Common myeloid progenitor, CD34-positive (primary cell): ENCODE measurements at regions not wholly inside any gene's neighbourhood (a gene's known extent, or its start where the extent isn't known, plus 50 kb on each side); places are given as distances from the start of the nearest gene placed in this dataset.

Source experiments
- CTCF ChIA-PET: fragments of 350-600 bp; sonication (Branson Sonifier 250); formaldehyde crosslinking; loops from one replicate; lab custom pipeline; 2021; ENCODE audit warnings: antibody characterized with exemption; lab: Charles Lee
- POLR2A ChIA-PET: fragments of 350-600 bp; sonication (Branson Sonifier 250); formaldehyde crosslinking; loops from one replicate; lab custom pipeline; 2021; ENCODE audit warnings: antibody characterized with exemption; lab: Charles Lee
- DNase-seq, 3 donors: peaks; one replicate each; pipeline versions ENCODE4 v3.0.0 to v3.0.0-alpha.2; 2013
- H3K27ac ChIP-seq, 2 experiments: 1 replicate in 1 of 2; 2 replicates in 1 of 2; pipeline ENCODE4 v1.7.0; 2013; ENCODE audit warnings: inconsistent platforms in 2 of 2, low read length in 2 of 2, mild to moderate bottlenecking in 2 of 2, low read depth in 1 of 2, moderate library complexity in 1 of 2; ENCODE audit not compliant: severe bottlenecking in 2 of 2, insufficient read depth in 1 of 2, poor library complexity in 1 of 2
- H3K27me3 ChIP-seq, 5 experiments: replicated peaks in 2 of 5; 1 replicate in 3 of 5; 2 replicates in 2 of 5; pipeline versions ENCODE4 v1.6.1 to v1.7.0; 2013; ENCODE audit warnings: low read length in 4 of 5, mild to moderate bottlenecking in 2 of 5, moderate library complexity in 2 of 5, inconsistent platforms in 1 of 5; ENCODE audit not compliant: insufficient read depth in 5 of 5, control insufficient read depth in 4 of 5
- H3K36me3 ChIP-seq, 4 experiments: 1 replicate in 2 of 4; 2 replicates in 2 of 4; pipeline versions ENCODE4 v1.6.1 to v1.7.0; 2013; ENCODE audit warnings: low read length in 3 of 4, control low read depth in 1 of 4, mild to moderate bottlenecking in 1 of 4; ENCODE audit not compliant: control insufficient read depth in 4 of 4, insufficient read depth in 4 of 4
- H3K4me1 ChIP-seq, 4 experiments: 1 replicate in 3 of 4; 2 replicates in 1 of 4; pipeline versions ENCODE4 v1.6.1 to v1.7.1; 2013; ENCODE audit warnings: low read length in 3 of 4, mild to moderate bottlenecking in 3 of 4, control low read depth in 1 of 4, inconsistent platforms in 1 of 4, moderate library complexity in 1 of 4; ENCODE audit not compliant: control insufficient read depth in 4 of 4, insufficient read depth in 4 of 4; ENCODE audit errors: control extremely low read depth in 1 of 4
- H3K4me3 ChIP-seq, 7 experiments: 1 replicate in 4 of 7; 2 replicates in 3 of 7; pipeline versions ENCODE4 v1.5.1 to v1.7.0; 2013; ENCODE audit warnings: mild to moderate bottlenecking in 7 of 7, low read length in 6 of 7, moderate library complexity in 6 of 7, inconsistent platforms in 2 of 7, low read depth in 2 of 7, control low read depth in 1 of 7; ENCODE audit not compliant: insufficient read depth in 4 of 7, control insufficient read depth in 1 of 7; ENCODE audit errors: extremely low read depth in 1 of 7
- H3K9me3 ChIP-seq, 5 experiments: 1 replicate in 4 of 5; 2 replicates in 1 of 5; pipeline versions ENCODE4 v1.6.1 to v1.7.1; 2013; ENCODE audit warnings: low read length in 4 of 5, mild to moderate bottlenecking in 2 of 5, inconsistent platforms in 1 of 5, low read depth in 1 of 5, moderate library complexity in 1 of 5; ENCODE audit not compliant: control insufficient read depth in 4 of 5, insufficient read depth in 2 of 5; ENCODE audit errors: control extremely low read depth in 1 of 5
- WGBS: methylation state at CpG from one replicate; pipeline ENCODE4 v1.1.5; 2013; ENCODE audit not compliant: insufficient coverage; 5-methylcytosine and 5-hydroxymethylcytosine counted together

DNA sequence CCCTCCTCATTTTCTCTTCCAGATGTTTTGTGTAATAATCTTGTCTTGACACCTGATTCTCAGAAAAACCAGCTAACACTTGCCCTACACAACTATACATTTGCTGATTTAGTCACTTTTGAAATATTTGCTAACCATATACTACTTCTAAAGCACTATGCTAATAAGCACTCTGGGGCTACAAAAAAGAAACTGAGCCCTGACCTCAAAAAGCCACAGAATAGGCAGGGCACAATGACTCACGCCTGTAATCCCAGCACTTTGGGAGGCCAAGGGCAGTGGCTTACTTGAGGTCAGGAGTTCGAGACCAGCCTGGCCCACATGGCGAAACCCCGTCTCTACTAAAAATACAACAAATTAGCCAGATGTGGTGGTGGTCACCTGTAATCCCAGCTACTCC, 266.0 kb downstream of the RAD51AP2 start:
- 99% methylated on average over 4 of the region's 4 CpGs for WGBS
- H3K27ac ChIP-seq: no peak overlapping the region
- no peaks in the 10 kb centered on the region for H3K36me3 ChIP-seq
- H3K4me1 ChIP-seq: no peaks in the 10 kb centered on the region
- DNase-seq: no peak
- no peaks in the 10 kb centered on the region for H3K9me3 ChIP-seq
- CTCF ChIA-PET: no interaction called here
- no peak overlapping the region for H3K4me3 ChIP-seq
- H3K27me3 ChIP-seq: no peaks in the 10 kb centered on the region
- POLR2A ChIA-PET: interaction anchor here (0.6 kb wide), 1 partner anchor 22 kb away, joined by 3 read pairs; no protein-coding TSS in a partner anchor

DNA sequence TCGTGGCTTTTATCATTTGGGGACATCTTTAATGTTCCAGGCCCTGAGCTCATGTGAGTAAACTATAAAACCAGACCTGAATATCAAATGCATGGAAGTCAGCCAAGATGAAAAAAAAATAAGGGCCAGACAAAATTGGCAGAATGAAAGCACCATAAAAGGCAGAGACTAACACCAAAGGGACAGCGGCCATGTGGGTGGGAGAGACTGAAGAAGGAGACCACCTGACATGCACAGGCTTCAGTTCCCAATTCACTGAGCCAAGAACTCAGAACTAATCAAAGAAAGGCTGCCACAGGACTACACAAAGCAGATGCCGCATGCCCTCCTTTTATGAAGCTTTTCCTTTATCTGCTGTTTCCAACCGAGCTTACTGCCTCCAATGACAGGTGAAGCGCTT, 267.1 kb downstream of the RAD51AP2 start:
- H3K4me3 ChIP-seq: no peak overlapping the region
- no peak overlapping the region for H3K27ac ChIP-seq
- H3K4me1 ChIP-seq: no peaks in the 10 kb centered on the region
- no peaks in the 10 kb centered on the region for H3K9me3 ChIP-seq
- no peak for DNase-seq
- 93% methylated on average over 5 of the region's 5 CpGs for WGBS
- ChIA-PET POLR2A (no interaction called here), CTCF (no interaction called here)
- no peaks in the 10 kb centered on the region for H3K27me3 ChIP-seq
- H3K36me3 ChIP-seq: no peaks in the 10 kb centered on the region

DNA sequence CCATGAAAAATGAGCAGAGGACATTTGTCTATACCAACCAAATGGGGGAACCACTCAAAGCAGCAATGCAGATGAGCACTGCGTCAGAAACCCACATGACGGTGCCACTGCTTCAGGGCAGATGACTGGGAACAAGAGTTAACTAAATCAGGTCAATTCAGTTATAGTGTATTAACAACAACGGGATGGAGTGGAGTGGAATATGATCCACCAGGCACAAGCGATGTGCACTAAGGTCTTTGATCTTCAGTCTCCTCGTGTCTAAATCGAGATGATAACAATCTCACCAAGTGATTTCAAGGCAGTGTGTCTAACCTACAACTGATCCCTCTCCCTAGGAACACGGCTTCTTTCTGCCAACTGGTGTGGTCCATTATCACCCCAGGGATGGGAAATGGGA, 269.0 kb downstream of the RAD51AP2 start:
- H3K27me3 ChIP-seq: no peaks in the 10 kb centered on the region
- H3K9me3 ChIP-seq: no peaks in the 10 kb centered on the region
- H3K4me1 ChIP-seq: no peaks in the 10 kb centered on the region
- ChIA-PET POLR2A (no interaction called here), CTCF (no interaction called here)
- no peaks in the 10 kb centered on the region for H3K36me3 ChIP-seq
- no peak overlapping the region for H3K27ac ChIP-seq
- no peak overlapping the region for H3K4me3 ChIP-seq
- no peak for DNase-seq
- WGBS: 96% methylated on average over 7 of the region's 7 CpGs

DNA sequence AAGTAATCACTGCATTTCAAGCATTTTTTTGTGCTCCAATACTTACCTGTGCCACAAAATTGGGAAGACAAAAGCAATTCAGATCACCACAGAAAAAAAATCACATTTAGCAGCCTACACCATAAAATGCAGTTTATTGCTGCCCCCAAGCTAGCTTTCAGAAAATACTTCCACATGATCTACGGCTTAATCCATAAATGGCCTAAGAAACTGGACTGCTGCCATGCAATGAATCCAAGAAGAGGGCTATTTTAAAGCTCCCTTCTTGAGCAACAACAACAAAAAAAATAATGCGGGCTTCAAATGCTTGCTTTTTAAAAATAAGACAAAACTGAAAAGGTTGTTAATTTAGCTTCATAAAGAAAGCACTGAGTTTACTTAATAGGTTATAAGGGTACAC, 272.3 kb downstream of the RAD51AP2 start:
- H3K36me3 ChIP-seq: no peaks in the 10 kb centered on the region
- POLR2A ChIA-PET: interaction anchor here (0.6 kb wide), 1 partner anchor 532 kb away, joined by 3 read pairs; no protein-coding TSS in a partner anchor
- H3K27me3 ChIP-seq: no peaks in the 10 kb centered on the region
- no peaks in the 10 kb centered on the region for H3K4me1 ChIP-seq
- CTCF ChIA-PET: no interaction called here
- 100% methylated on average over 1 of the region's 2 CpGs for WGBS
- DNase-seq: no peak
- no peak overlapping the region for H3K27ac ChIP-seq
- no peaks in the 10 kb centered on the region for H3K9me3 ChIP-seq
- H3K4me3 ChIP-seq: no peak overlapping the region

- Histone ChIP-seq H3K4me3 (no peak overlapping the region), H3K4me1 (no peaks in the 10 kb centered on the region), H3K27ac (no peak overlapping the region), H3K27me3 (no peaks in the 10 kb centered on the region), H3K36me3 (no peaks in the 10 kb centered on the region), H3K9me3 (no peaks in the 10 kb centered on the region)
- 72% methylated on average over 2 of the region's 3 CpGs for WGBS
- ChIA-PET CTCF (interaction anchor here (0.9 kb wide), 1 partner anchor 21 kb away, joined by 4 read pairs; no protein-coding TSS in a partner anchor), POLR2A (no interaction called here)
- no peak for DNase-seq
Measured at GRCh38 chr2:17242813-17243485, 275.3 kb downstream of the RAD51AP2 start.

DNA sequence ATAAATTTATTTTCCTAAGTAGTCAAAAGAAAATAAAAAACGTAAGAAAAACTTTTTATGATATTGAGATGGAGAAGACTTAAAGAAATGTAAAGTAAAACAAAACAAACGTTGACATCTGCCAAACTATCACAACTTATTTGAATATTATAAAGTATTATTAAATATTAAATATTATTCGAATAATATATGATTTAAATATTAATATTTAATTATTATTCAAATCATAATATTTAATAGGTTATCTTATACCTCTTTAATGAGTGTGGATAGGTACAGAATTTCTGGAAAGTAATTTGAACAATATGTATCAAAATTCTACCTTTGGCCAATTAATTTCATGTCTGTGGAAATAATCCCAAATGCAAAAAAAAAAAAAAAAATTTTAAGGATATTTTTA, 278.7 kb downstream of the RAD51AP2 start:
- Histone ChIP-seq H3K9me3 (no peaks in the 10 kb centered on the region), H3K36me3 (no peaks in the 10 kb centered on the region), H3K27ac (no peak overlapping the region), H3K27me3 (no peaks in the 10 kb centered on the region), H3K4me1 (no peaks in the 10 kb centered on the region), H3K4me3 (no peak overlapping the region)
- WGBS: no CpG with 5 or more reads among the region's 3 CpGs
- CTCF ChIA-PET: no interaction called here
- POLR2A ChIA-PET: no interaction called here
- no peak for DNase-seq

GRCh38 chr2:17235167-17235566, 283.1 kb downstream of the RAD51AP2 start:
- no peak for DNase-seq
- WGBS: no CpG with 5 or more reads among the region's 1 CpG
- Histone ChIP-seq H3K27me3 (no peaks in the 10 kb centered on the region), H3K4me3 (no peak overlapping the region), H3K36me3 (no peaks in the 10 kb centered on the region), H3K4me1 (no peaks in the 10 kb centered on the region), H3K27ac (no peak overlapping the region), H3K9me3 (no peaks in the 10 kb centered on the region)
- ChIA-PET CTCF (no interaction called here), POLR2A (no interaction called here)
